ENCODE measurements at regions not wholly inside any gene's neighbourhood (a gene's known extent, or its start where the extent isn't known, plus 50 kb on each side); places are given as distances from the start of the nearest gene placed in this dataset.

GRCh38 chr21:27451116-27451515, 484.2 kb upstream of the ADAMTS5 start:
- no peak for DNase-seq
- H3K9me3 ChIP-seq: no peaks in the 10 kb centered on the region
- no peak overlapping the region for H3K4me3 ChIP-seq
- no peaks in the 10 kb centered on the region for H3K27me3 ChIP-seq
- intact Hi-C loops (cut with DNase I; ENCODE audit: low total_unique reads): no loop called here
- 48 to 80% methylated on average over 3 of the region's 3 CpGs for whole genome bisulfite sequencing, 2 donors (ENCODE audit: low coverage in 1 of 2)
- TF ChIP-seq EP300 (IDR thresholded peaks at IDR 0.05; ENCODE audit: low read depth) (no peak), POLR2A (IDR thresholded peaks at IDR 0.05) (no peak), POLR2AphosphoS5 (IDR thresholded peaks at IDR 0.05) (no peak), CTCF (IDR thresholded peaks at IDR 0.05) (no peak)
- no peaks in the 10 kb centered on the region for H3K36me3 ChIP-seq
- H3K27ac ChIP-seq: no peak overlapping the region
- no peaks in the 10 kb centered on the region for H3K4me1 ChIP-seq
- in situ Hi-C loops (cut with MboI; ENCODE audit: low pct_ligation_motif_present in 1 of 4, low pct_unique_long_range_greater_than_20kb in 1 of 4, low sequenced_read_pairs in 3 of 4): no loop called here

- intact Hi-C loops (cut with DNase I; ENCODE audit: low total_unique reads) (no loop called here), in situ Hi-C loops (cut with MboI; ENCODE audit: low pct_ligation_motif_present in 1 of 4, low pct_unique_long_range_greater_than_20kb in 1 of 4, low sequenced_read_pairs in 3 of 4) (no loop called here)
- no peaks in the 10 kb centered on the region for H3K27me3 ChIP-seq
- no peak overlapping the region for H3K27ac ChIP-seq
- no peaks in the 10 kb centered on the region for H3K4me1 ChIP-seq
- TF ChIP-seq POLR2A (IDR thresholded peaks at IDR 0.05) (no peak), EP300 (IDR thresholded peaks at IDR 0.05; ENCODE audit: low read depth) (no peak), POLR2AphosphoS5 (IDR thresholded peaks at IDR 0.05) (no peak), CTCF (IDR thresholded peaks at IDR 0.05) (no peak)
- DNase-seq: no peak
- H3K4me3 ChIP-seq: no peak overlapping the region
- no peaks in the 10 kb centered on the region for H3K36me3 ChIP-seq
- no peaks in the 10 kb centered on the region for H3K9me3 ChIP-seq
- WGBS, 2 donors (ENCODE audit: low coverage in 1 of 2): 35 to 43% methylated on average over 2 to 3 of the region's 3 CpGs
Measured at GRCh38 chr21:27450216-27450615, 483.3 kb upstream of the ADAMTS5 start.

GRCh38 chr21:27448960-27449359, 482.1 kb upstream of the ADAMTS5 start:
- no peak overlapping the region for H3K4me3 ChIP-seq
- no peaks in the 10 kb centered on the region for H3K27me3 ChIP-seq
- TF ChIP-seq CTCF (IDR thresholded peaks at IDR 0.05): no peak
- no peak for TF ChIP-seq POLR2AphosphoS5 (IDR thresholded peaks at IDR 0.05)
- no peak for TF ChIP-seq EP300 (IDR thresholded peaks at IDR 0.05; ENCODE audit: low read depth)
- TF ChIP-seq POLR2A (IDR thresholded peaks at IDR 0.05): no peak
- WGBS, 2 donors (ENCODE audit: low coverage in 1 of 2): 66 to 73% methylated on average over 6 to 7 of the region's 7 CpGs
- H3K27ac ChIP-seq: no peak overlapping the region
- DNase-seq: no peak
- H3K36me3 ChIP-seq: no peaks in the 10 kb centered on the region
- in situ Hi-C loops (cut with MboI; ENCODE audit: low pct_ligation_motif_present in 1 of 4, low pct_unique_long_range_greater_than_20kb in 1 of 4, low sequenced_read_pairs in 3 of 4): no loop called here
- H3K9me3 ChIP-seq: no peaks in the 10 kb centered on the region
- intact Hi-C loops (cut with DNase I; ENCODE audit: low total_unique reads): no loop called here
- H3K4me1 ChIP-seq: no peaks in the 10 kb centered on the region

- whole genome bisulfite sequencing, 2 donors (ENCODE audit: low coverage in 1 of 2): 74 to 88% methylated on average over 1 of the region's 1 CpG
- Histone ChIP-seq H3K27ac (no peak overlapping the region), H3K9me3 (no peaks in the 10 kb centered on the region), H3K27me3 (no peaks in the 10 kb centered on the region), H3K4me3 (no peak overlapping the region), H3K36me3 (no peaks in the 10 kb centered on the region), H3K4me1 (no peaks in the 10 kb centered on the region)
- no peak for DNase-seq
- TF ChIP-seq CTCF (IDR thresholded peaks at IDR 0.05) (no peak), POLR2AphosphoS5 (IDR thresholded peaks at IDR 0.05) (no peak), POLR2A (IDR thresholded peaks at IDR 0.05) (no peak), EP300 (IDR thresholded peaks at IDR 0.05; ENCODE audit: low read depth) (no peak)
- intact Hi-C loops (cut with DNase I; ENCODE audit: low total_unique reads): no loop called here
- in situ Hi-C loops (cut with MboI; ENCODE audit: low pct_ligation_motif_present in 1 of 4, low pct_unique_long_range_greater_than_20kb in 1 of 4, low sequenced_read_pairs in 3 of 4): no loop called here
Measured at GRCh38 chr21:27447843-27448242, 481.0 kb upstream of the ADAMTS5 start.

Measured in transverse colon (tissue), 4 donors.